ENCODE measurements at regions not wholly inside any gene's neighbourhood (a gene's known extent, or its start where the extent isn't known, plus 50 kb on each side); places are given as distances from the start of the nearest gene placed in this dataset.
"Not testable (repeated sequence)": the region's sequence is repeated elsewhere in the genome, so short reads cannot be mapped to it uniquely, and the experiment has no call there.

- TF ChIP-seq EZH2 (IDR thresholded peaks at IDR 0.05; ENCODE audit: low read length, unreplicated experiment): not testable (repeated sequence)
- TF ChIP-seq, protein P1, sequence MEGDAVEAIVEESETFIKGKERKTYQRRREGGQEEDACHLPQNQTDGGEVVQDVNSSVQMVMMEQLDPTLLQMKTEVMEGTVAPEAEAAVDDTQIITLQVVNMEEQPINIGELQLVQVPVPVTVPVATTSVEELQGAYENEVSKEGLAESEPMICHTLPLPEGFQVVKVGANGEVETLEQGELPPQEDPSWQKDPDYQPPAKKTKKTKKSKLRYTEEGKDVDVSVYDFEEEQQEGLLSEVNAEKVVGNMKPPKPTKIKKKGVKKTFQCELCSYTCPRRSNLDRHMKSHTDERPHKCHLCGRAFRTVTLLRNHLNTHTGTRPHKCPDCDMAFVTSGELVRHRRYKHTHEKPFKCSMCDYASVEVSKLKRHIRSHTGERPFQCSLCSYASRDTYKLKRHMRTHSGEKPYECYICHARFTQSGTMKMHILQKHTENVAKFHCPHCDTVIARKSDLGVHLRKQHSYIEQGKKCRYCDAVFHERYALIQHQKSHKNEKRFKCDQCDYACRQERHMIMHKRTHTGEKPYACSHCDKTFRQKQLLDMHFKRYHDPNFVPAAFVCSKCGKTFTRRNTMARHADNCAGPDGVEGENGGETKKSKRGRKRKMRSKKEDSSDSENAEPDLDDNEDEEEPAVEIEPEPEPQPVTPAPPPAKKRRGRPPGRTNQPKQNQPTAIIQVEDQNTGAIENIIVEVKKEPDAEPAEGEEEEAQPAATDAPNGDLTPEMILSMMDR (conservative IDR thresholded peaks at IDR 0.05; ENCODE audit: low read depth, low read length): not testable (repeated sequence)
Observed at GRCh38 chr2:89876878-89877277, 1185.4 kb downstream of the RPIA start.

Data from PC-3 (cell line).